HCT116 (cell line): ENCODE measurements at regions not wholly inside any gene's neighbourhood (a gene's known extent, or its start where the extent isn't known, plus 50 kb on each side); places are given as distances from the start of the nearest gene placed in this dataset.

Experiments used
- ATAC-seq: fragments of 200-7000 bp; cut with Tn5 transposase; 2 replicates; pipeline ENCODE4 v1.9.1; 2020; ENCODE audit warnings: mild to moderate bottlenecking, moderate library complexity
- BruUV-seq: library from RNA; stranded (reverse); fragments of 400-500 nt; replicated peaks from 2 replicates; lab custom pipeline; 2021; lab: Mats Ljungman, UMichigan
- CTCF ChIA-PET: fragments of 300-600 bp; sonication (Branson Sonifier 250); formaldehyde crosslinking; loops from one replicate; lab custom pipeline; 2021; ENCODE audit warnings: antibody characterized with exemption; lab: Charles Lee
- POLR2A ChIA-PET: fragments of 300-600, 350-600 bp; sonication (Branson Sonifier 250); formaldehyde crosslinking; loops from one replicate; lab custom pipeline; 2021; ENCODE audit warnings: antibody characterized with exemption; lab: Charles Lee
- RAD21 ChIA-PET, 2 experiments: fragments of 300-600 bp; sonication (Branson Sonifier 250); formaldehyde crosslinking; loops; one replicate each; lab custom pipeline; 2023; ENCODE audit warnings: low total read pairs in 2 of 2; ENCODE audit not compliant: uncharacterized antibody in 2 of 2, unreplicated experiment in 2 of 2, low non-redundant PET in 1 of 2; lab: Charles Lee
- DNase-seq: peaks from one replicate; pipeline ENCODE4 v3.0.0-alpha.2; 2010; ENCODE audit warnings: low read depth, low spot score
- H2AFZ ChIP-seq: fragments of 200-600 bp; shearing (Covaris generic), sonication (generic); 2 replicates; pipeline ENCODE4 v1.6.1; 2017; ENCODE audit warnings: low read depth, mixed run types, mixed read lengths, antibody characterized with exemption, low read length; ENCODE audit not compliant: poor library complexity, severe bottlenecking
- H3K27ac ChIP-seq: 2 replicates; pipeline ENCODE4 v1.5.1; 2012; ENCODE audit warnings: low read depth, low read length
- H3K27me3 ChIP-seq: fragments of 200-600 bp; sonication (generic); 2 replicates; pipeline ENCODE4 v1.6.1; 2016; ENCODE audit warnings: mixed run types, low read length, mixed read lengths; ENCODE audit not compliant: insufficient read depth
- H3K36me3 ChIP-seq, 2 experiments: fragments of 200-500 bp in 1 of 2; fragments of 200-600 bp in 1 of 2; sonication (Bioruptor generic) in 1 of 2; sonication (generic) in 1 of 2; 2 replicates each; pipeline versions ENCODE4 v1.5.1 to v1.6.1; 2014 to 2016; ENCODE audit warnings: low read length in 2 of 2, inconsistent platforms in 1 of 2, mixed read lengths in 1 of 2, mixed run types in 1 of 2; ENCODE audit not compliant: insufficient read depth in 2 of 2, control insufficient read depth in 1 of 2
- H3K4me1 ChIP-seq, 2 experiments: fragments of 200-600 bp in 1 of 2; sonication (generic) in 1 of 2; 2 replicates each; pipeline versions ENCODE4 v1.5.1 to v1.6.1; 2012 to 2017; ENCODE audit warnings: low read length in 2 of 2, inconsistent platforms in 1 of 2, mild to moderate bottlenecking in 1 of 2, mixed read lengths in 1 of 2, mixed run types in 1 of 2, moderate library complexity in 1 of 2; ENCODE audit not compliant: insufficient read depth in 2 of 2, control insufficient read depth in 1 of 2
- H3K4me2 ChIP-seq: fragments of 200-600 bp; sonication (generic); 2 replicates; pipeline ENCODE4 v1.6.1; 2017; ENCODE audit warnings: mixed run types, low read length, mixed read lengths
- H3K4me3 ChIP-seq, 2 experiments: fragments of 200-600 bp in 1 of 2; sonication (generic) in 1 of 2; replicated peaks in 1 of 2; 2 replicates each; pipeline ENCODE4 v1.5.1; 2011 to 2016; ENCODE audit warnings: low read length in 2 of 2, control low read depth in 1 of 2, low read depth in 1 of 2, mild to moderate bottlenecking in 1 of 2, mixed read lengths in 1 of 2, mixed run types in 1 of 2
- H3K79me2 ChIP-seq: fragments of 200-600 bp; sonication (generic); 2 replicates; pipeline ENCODE4 v1.6.1; 2017; ENCODE audit warnings: mild to moderate bottlenecking, mixed run types, low read length, moderate library complexity, mixed read lengths; ENCODE audit not compliant: insufficient read depth
- H3K9ac ChIP-seq: fragments of 200-600 bp; sonication (generic); 2 replicates; pipeline ENCODE4 v1.6.1; 2016; ENCODE audit warnings: low read length, mixed read lengths
- H3K9me2 ChIP-seq: fragments of 200-600 bp; sonication (generic), shearing (Covaris generic); 2 replicates; pipeline ENCODE4 v1.6.1; 2017; ENCODE audit warnings: mixed run types, mild to moderate bottlenecking, moderate library complexity; ENCODE audit not compliant: insufficient read depth
- H3K9me3 ChIP-seq, 2 experiments: fragments of 200-500 bp in 1 of 2; fragments of 200-600 bp in 1 of 2; sonication (Bioruptor generic) in 1 of 2; sonication (generic) in 1 of 2; 2 replicates each; pipeline ENCODE4 v1.6.1; 2014 to 2017; ENCODE audit warnings: low read length in 2 of 2, mixed read lengths in 2 of 2, inconsistent platforms in 1 of 2, low read depth in 1 of 2, mild to moderate bottlenecking in 1 of 2, mixed run types in 1 of 2, moderate library complexity in 1 of 2; ENCODE audit not compliant: control insufficient read depth in 1 of 2, insufficient read depth in 1 of 2
- H4K20me1 ChIP-seq: fragments of 200-600 bp; sonication (generic), shearing (Covaris generic); 2 replicates; pipeline ENCODE4 v1.6.1; 2017; ENCODE audit warnings: mixed run types, mild to moderate bottlenecking, moderate library complexity; ENCODE audit not compliant: insufficient read depth
- CEBPB ChIP-seq: IDR thresholded peaks from 2 replicates; pipeline ENCODE4 v1.6.1; 2012; ENCODE audit warnings: low read depth
- EGR1 ChIP-seq: IDR thresholded peaks from 2 replicates; pipeline ENCODE4 v1.6.1; 2012; ENCODE audit warnings: low read depth
- ELF1 ChIP-seq: IDR thresholded peaks from 2 replicates; pipeline ENCODE4 v1.6.1; 2012; ENCODE audit warnings: low read depth, borderline replicate concordance
- EZH2phosphoT487 ChIP-seq: fragments of 200-600 bp; IDR thresholded peaks from 2 replicates; pipeline ENCODE4 v1.6.1; 2018; ENCODE audit warnings: antibody characterized with exemption, borderline replicate concordance
- POLR2AphosphoS5 ChIP-seq: IDR thresholded peaks from 2 replicates; pipeline ENCODE4 v1.6.1; 2011; ENCODE audit warnings: mild to moderate bottlenecking, low read depth, low read length, moderate library complexity
- SIN3A ChIP-seq: IDR thresholded peaks from 2 replicates; pipeline ENCODE4 v1.6.1; 2012; ENCODE audit warnings: low read depth
- SRF ChIP-seq: IDR thresholded peaks from 2 replicates; pipeline ENCODE4 v1.6.1; 2012; ENCODE audit warnings: low read depth
- ZNF274 ChIP-seq: fragments of 200-500 bp; sonication (Bioruptor generic); IDR thresholded peaks from 2 replicates; pipeline ENCODE4 v1.6.1; 2014; ENCODE audit warnings: mild to moderate bottlenecking, low read depth, low read length, inconsistent platforms
- intact Hi-C: fragments of 100-400 bp; cut with micrococcal nuclease; formaldehyde crosslinking; loops from 2 replicates; pipeline ENCODE4 v1.10.0; 2022
- TF ChIP-seq, protein P1 (sequence below), 3 experiments: fragments of 200-600 bp in 1 of 3; sonication (generic) in 1 of 3; IDR thresholded peaks in 2 of 3; conservative IDR thresholded peaks in 1 of 3; 2 replicates each; pipeline ENCODE4 v1.5.1; 2012 to 2017; ENCODE audit warnings: low read depth in 2 of 3, low read length in 2 of 3, antibody characterized with exemption in 1 of 3, borderline replicate concordance in 1 of 3, control low read depth in 1 of 3, mild to moderate bottlenecking in 1 of 3, mixed read lengths in 1 of 3, mixed run types in 1 of 3, moderate library complexity in 1 of 3; ENCODE audit not compliant: insufficient read depth in 1 of 3
- TF ChIP-seq, protein P2 (sequence below): IDR thresholded peaks from 2 replicates; pipeline ENCODE4 v1.6.1; 2011; ENCODE audit warnings: mild to moderate bottlenecking, low read length, moderate library complexity; ENCODE audit not compliant: insufficient replicate concordance; ENCODE audit errors: extremely low read depth

DNA sequence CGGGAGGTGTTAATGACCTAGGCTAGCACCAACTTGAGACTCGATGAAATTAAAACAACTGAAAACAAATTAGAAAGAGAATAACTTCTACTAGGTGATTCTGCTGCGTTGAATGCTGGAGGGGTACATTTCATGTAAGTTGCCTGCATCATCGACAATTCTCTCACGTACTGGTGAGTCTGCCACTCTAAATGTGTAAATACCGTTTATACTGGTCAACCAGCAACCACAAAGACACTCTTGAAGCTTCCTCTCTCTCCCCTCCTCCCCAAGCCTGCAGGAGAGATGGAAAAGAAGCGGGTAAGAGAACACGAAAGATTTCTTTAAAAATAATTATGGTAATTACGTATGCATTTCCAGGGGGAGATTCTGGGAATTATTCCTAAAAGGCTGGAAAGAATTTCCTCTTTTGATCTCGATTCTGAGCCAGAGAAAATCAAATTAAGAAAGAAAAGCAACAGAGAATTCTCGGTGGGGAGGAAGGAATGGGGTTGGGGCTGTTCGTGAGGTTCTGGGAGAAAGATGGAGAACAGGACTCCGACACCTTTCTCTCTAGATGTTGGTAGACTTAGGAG, 68.6 kb upstream of the MRTFB start:
- H3K4me3 ChIP-seq: no peak overlapping the region
- CTCF ChIA-PET: no interaction called here
- H3K27ac ChIP-seq: no peak overlapping the region
- no peak for ATAC-seq
- no peak overlapping the region for H2AFZ ChIP-seq
- H3K9ac ChIP-seq: no peak overlapping the region
- no peaks in the 10 kb centered on the region for H3K9me2 ChIP-seq
- POLR2A ChIA-PET: no interaction called here
- no peaks in the 10 kb centered on the region for H4K20me1 ChIP-seq
- no peaks in the 10 kb centered on the region for H3K79me2 ChIP-seq
- H3K4me1 ChIP-seq: peaks cover 0 to 7% of the 10 kb centered on the region in 2 experiments; a peak in 2 of 4 replicates
- no peaks in the 10 kb centered on the region for H3K9me3 ChIP-seq
- intact Hi-C loops: no loop called here
- no TSS peak for BruUV-seq
- no peaks in the 10 kb centered on the region for H3K36me3 ChIP-seq
- TF ChIP-seq, protein P1, sequence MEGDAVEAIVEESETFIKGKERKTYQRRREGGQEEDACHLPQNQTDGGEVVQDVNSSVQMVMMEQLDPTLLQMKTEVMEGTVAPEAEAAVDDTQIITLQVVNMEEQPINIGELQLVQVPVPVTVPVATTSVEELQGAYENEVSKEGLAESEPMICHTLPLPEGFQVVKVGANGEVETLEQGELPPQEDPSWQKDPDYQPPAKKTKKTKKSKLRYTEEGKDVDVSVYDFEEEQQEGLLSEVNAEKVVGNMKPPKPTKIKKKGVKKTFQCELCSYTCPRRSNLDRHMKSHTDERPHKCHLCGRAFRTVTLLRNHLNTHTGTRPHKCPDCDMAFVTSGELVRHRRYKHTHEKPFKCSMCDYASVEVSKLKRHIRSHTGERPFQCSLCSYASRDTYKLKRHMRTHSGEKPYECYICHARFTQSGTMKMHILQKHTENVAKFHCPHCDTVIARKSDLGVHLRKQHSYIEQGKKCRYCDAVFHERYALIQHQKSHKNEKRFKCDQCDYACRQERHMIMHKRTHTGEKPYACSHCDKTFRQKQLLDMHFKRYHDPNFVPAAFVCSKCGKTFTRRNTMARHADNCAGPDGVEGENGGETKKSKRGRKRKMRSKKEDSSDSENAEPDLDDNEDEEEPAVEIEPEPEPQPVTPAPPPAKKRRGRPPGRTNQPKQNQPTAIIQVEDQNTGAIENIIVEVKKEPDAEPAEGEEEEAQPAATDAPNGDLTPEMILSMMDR (IDR thresholded peaks at IDR 0.05 in 2 of 3, conservative IDR thresholded peaks at IDR 0.05 in 1 of 3; ENCODE audit: borderline replicate concordance in 1 of 3, insufficient read depth in 1 of 3, low read depth in 2 of 3, low read length in 2 of 3): no peak
- no peak for TF ChIP-seq EZH2phosphoT487
- DNase-seq: no peak
- no peak overlapping the region for H3K4me2 ChIP-seq
- no peaks in the 10 kb centered on the region for H3K27me3 ChIP-seq
- RAD21 ChIA-PET: no interaction called here

DNA sequence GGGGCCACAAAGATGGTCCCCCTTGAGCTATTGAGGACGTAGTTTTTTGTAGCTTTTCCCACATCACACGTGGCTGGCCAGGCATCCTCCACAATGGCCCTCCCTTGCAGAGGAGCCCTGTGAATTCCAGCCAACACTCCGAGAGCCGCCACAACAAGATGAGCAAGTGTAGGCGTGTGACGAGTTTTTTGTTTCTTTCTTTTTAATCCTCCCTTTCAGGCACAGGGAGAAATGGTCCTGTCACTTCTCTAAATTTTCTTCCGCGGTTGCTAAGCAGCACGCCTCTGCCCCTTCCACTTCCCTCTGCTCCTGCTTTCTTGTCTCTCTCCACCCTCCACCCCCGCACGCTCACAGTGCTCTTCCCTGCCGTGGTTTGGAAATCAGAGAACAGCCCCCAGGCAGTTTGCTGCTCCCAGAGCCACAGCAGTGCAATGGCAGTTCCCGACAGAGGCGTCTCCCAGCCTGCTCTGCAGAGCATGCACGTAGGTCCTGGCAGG, 68.0 kb upstream of the MRTFB start:
- Histone ChIP-seq H3K4me1 (peaks cover 0 to 4% of the 10 kb centered on the region in 2 experiments; a peak in 2 of 4 replicates), H3K79me2 (no peaks in the 10 kb centered on the region), H3K9me2 (no peaks in the 10 kb centered on the region), H3K9ac (no peak overlapping the region), H3K27ac (no peak overlapping the region), H3K4me2 (no peak overlapping the region), H3K36me3 (no peaks in the 10 kb centered on the region), H3K9me3 (no peaks in the 10 kb centered on the region), H2AFZ (no peak overlapping the region), H3K27me3 (no peaks in the 10 kb centered on the region), H3K4me3 (no peak overlapping the region), H4K20me1 (no peaks in the 10 kb centered on the region)
- CTCF ChIA-PET: no interaction called here
- ATAC-seq (peak; percentile 50), DNase-seq (no peak)
- no peak for TF ChIP-seq CEBPB
- TF ChIP-seq POLR2AphosphoS5: no peak
- TF ChIP-seq ZNF274: no peak
- TF ChIP-seq, protein P2, sequence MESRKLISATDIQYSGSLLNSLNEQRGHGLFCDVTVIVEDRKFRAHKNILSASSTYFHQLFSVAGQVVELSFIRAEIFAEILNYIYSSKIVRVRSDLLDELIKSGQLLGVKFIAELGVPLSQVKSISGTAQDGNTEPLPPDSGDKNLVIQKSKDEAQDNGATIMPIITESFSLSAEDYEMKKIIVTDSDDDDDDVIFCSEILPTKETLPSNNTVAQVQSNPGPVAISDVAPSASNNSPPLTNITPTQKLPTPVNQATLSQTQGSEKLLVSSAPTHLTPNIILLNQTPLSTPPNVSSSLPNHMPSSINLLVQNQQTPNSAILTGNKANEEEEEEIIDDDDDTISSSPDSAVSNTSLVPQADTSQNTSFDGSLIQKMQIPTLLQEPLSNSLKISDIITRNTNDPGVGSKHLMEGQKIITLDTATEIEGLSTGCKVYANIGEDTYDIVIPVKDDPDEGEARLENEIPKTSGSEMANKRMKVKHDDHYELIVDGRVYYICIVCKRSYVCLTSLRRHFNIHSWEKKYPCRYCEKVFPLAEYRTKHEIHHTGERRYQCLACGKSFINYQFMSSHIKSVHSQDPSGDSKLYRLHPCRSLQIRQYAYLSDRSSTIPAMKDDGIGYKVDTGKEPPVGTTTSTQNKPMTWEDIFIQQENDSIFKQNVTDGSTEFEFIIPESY: no peak
- TF ChIP-seq ELF1: no peak
- TF ChIP-seq SRF: no peak
- TF ChIP-seq EGR1: no peak
- TF ChIP-seq SIN3A: no peak
- POLR2A ChIA-PET: no interaction called here
- intact Hi-C loops: no loop called here
- no TSS peak for BruUV-seq
- RAD21 ChIA-PET: no interaction called here
